ENCODE measurements at regions not wholly inside any gene's neighbourhood (a gene's known extent, or its start where the extent isn't known, plus 50 kb on each side); places are given as distances from the start of the nearest gene placed in this dataset.

GRCh38 chr18:78891185-78891762, 88.3 kb upstream of the SALL3 start:
- no TSS peak for BruUV-seq (replicated peaks)
- H3K9me3 ChIP-seq (ENCODE audit: low read length) = no peaks in the 10 kb centered on the region
- H2AFZ ChIP-seq (ENCODE audit: low read length) = no peak overlapping the region
- H4K20me1 ChIP-seq (ENCODE audit: insufficient read depth, low read length) = no peaks in the 10 kb centered on the region
- H3K27ac ChIP-seq (ENCODE audit: low read depth, low read length, poor library complexity, severe bottlenecking) = no peak overlapping the region
- H3K4me1 ChIP-seq (ENCODE audit: insufficient read depth, low read length, poor library complexity, severe bottlenecking) = no peaks in the 10 kb centered on the region
- DNase-seq (ENCODE audit: low spot score) = no peak
- H3K4me3 ChIP-seq (ENCODE audit: low read depth, low read length, poor library complexity, severe bottlenecking) = no peak overlapping the region
- POLR2A ChIA-PET = no interaction called here
- H3K4me2 ChIP-seq (ENCODE audit: low read length) = no peak overlapping the region
- intact Hi-C loops (cut with micrococcal nuclease; ENCODE audit: unreplicated experiment) = no loop called here
- TF ChIP-seq EZH2phosphoT487 (IDR thresholded peaks at IDR 0.05; ENCODE audit: borderline replicate concordance, low read depth, low read length) (no peak), CTCF (conservative IDR thresholded peaks at IDR 0.05; ENCODE audit: low read length) (no peak)
- H3K9me2 ChIP-seq (ENCODE audit: insufficient read depth, low read length) = no peaks in the 10 kb centered on the region
- CTCF ChIA-PET (ENCODE audit: unreplicated experiment) = no interaction called here
- H3K36me3 ChIP-seq (ENCODE audit: insufficient read depth, low read length) = no peaks in the 10 kb centered on the region
- H3K79me2 ChIP-seq (ENCODE audit: insufficient read depth, low read depth, low read length) = no peaks in the 10 kb centered on the region

GRCh38 chr18:78892177-78892576, 87.4 kb upstream of the SALL3 start:
- Histone ChIP-seq H3K36me3 (ENCODE audit: insufficient read depth, low read length) (no peaks in the 10 kb centered on the region), H3K4me2 (ENCODE audit: low read length) (no peak overlapping the region), H2AFZ (ENCODE audit: low read length) (no peak overlapping the region), H3K4me3 (ENCODE audit: low read depth, low read length, poor library complexity, severe bottlenecking) (no peak overlapping the region), H3K9me3 (ENCODE audit: low read length) (no peaks in the 10 kb centered on the region), H3K4me1 (ENCODE audit: insufficient read depth, low read length, poor library complexity, severe bottlenecking) (no peaks in the 10 kb centered on the region), H4K20me1 (ENCODE audit: insufficient read depth, low read length) (no peaks in the 10 kb centered on the region), H3K27ac (ENCODE audit: low read depth, low read length, poor library complexity, severe bottlenecking) (no peak overlapping the region), H3K79me2 (ENCODE audit: insufficient read depth, low read depth, low read length) (no peaks in the 10 kb centered on the region), H3K9me2 (ENCODE audit: insufficient read depth, low read length) (no peaks in the 10 kb centered on the region)
- BruUV-seq (replicated peaks) = no TSS peak
- TF ChIP-seq EZH2phosphoT487 (IDR thresholded peaks at IDR 0.05; ENCODE audit: borderline replicate concordance, low read depth, low read length) (no peak), CTCF (conservative IDR thresholded peaks at IDR 0.05; ENCODE audit: low read length) (no peak)
- no peak for DNase-seq (ENCODE audit: low spot score)
- ChIA-PET POLR2A (no interaction called here), CTCF (ENCODE audit: unreplicated experiment) (no interaction called here)
- intact Hi-C loops (cut with micrococcal nuclease; ENCODE audit: unreplicated experiment) = no loop called here

GRCh38 chr18:78892721-78893120, 86.9 kb upstream of the SALL3 start:
- CTCF ChIA-PET (ENCODE audit: unreplicated experiment) = no interaction called here
- Histone ChIP-seq H3K9me3 (ENCODE audit: low read length) (no peaks in the 10 kb centered on the region), H3K27ac (ENCODE audit: low read depth, low read length, poor library complexity, severe bottlenecking) (no peak overlapping the region), H3K9me2 (ENCODE audit: insufficient read depth, low read length) (no peaks in the 10 kb centered on the region), H3K4me3 (ENCODE audit: low read depth, low read length, poor library complexity, severe bottlenecking) (no peak overlapping the region), H3K36me3 (ENCODE audit: insufficient read depth, low read length) (no peaks in the 10 kb centered on the region), H3K79me2 (ENCODE audit: insufficient read depth, low read depth, low read length) (no peaks in the 10 kb centered on the region), H3K4me2 (ENCODE audit: low read length) (no peak overlapping the region), H4K20me1 (ENCODE audit: insufficient read depth, low read length) (no peaks in the 10 kb centered on the region), H3K4me1 (ENCODE audit: insufficient read depth, low read length, poor library complexity, severe bottlenecking) (no peaks in the 10 kb centered on the region), H2AFZ (ENCODE audit: low read length) (no peak overlapping the region)
- intact Hi-C loops (cut with micrococcal nuclease; ENCODE audit: unreplicated experiment) = no loop called here
- DNase-seq (ENCODE audit: low spot score) = no peak
- TF ChIP-seq CTCF (conservative IDR thresholded peaks at IDR 0.05; ENCODE audit: low read length) = no peak
- TF ChIP-seq EZH2phosphoT487 (IDR thresholded peaks at IDR 0.05; ENCODE audit: borderline replicate concordance, low read depth, low read length) = no peak
- BruUV-seq (replicated peaks) = no TSS peak
- POLR2A ChIA-PET = no interaction called here
